ENCODE measurements at regions not wholly inside any gene's neighbourhood (a gene's known extent, or its start where the extent isn't known, plus 50 kb on each side); places are given as distances from the start of the nearest gene placed in this dataset.

DNA sequence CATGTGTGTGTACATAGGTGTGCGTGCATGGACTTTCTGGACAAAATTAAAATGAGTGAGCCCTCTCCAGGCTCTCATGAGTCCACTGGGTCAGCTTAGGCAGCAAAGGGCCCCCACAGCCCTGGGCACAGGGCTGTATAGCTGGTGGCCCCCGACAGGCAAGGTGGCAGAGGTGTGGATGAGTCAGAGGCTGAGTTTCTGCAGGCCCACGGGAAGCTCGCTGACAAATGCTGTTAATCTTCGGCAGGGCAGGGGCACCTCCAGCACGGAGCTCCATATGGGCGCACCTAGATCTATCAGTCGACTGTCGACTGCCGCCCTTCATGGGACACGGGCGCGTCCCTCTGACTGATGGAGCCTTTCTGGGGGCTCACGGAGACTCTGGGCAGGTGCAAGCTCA lies 181.1 kb downstream of the URI1 start:
- no peaks in the 10 kb centered on the region for H3K36me3 ChIP-seq (ENCODE audit: control insufficient read depth in 4 of 4, insufficient read depth in 3 of 4, low read depth in 1 of 4, low read length in 3 of 4)
- no peaks in the 10 kb centered on the region for H3K9me3 ChIP-seq (ENCODE audit: control insufficient read depth in 4 of 4, low read length in 3 of 4)
- no peaks in the 10 kb centered on the region for H3K27me3 ChIP-seq (ENCODE audit: control insufficient read depth in 4 of 4, insufficient read depth in 4 of 4, low read length in 3 of 4)
- DNase-seq (ENCODE audit: low spot score): no peak
- no peak overlapping the region for H3K9ac ChIP-seq (ENCODE audit: low read depth in 1 of 2, low read length in 2 of 2)
- WGBS: 90% methylated on average over 14 of the region's 14 CpGs
- H3K27ac ChIP-seq (ENCODE audit: low read depth in 1 of 2, low read length in 2 of 2): no peak overlapping the region
- TF ChIP-seq GABPA (IDR thresholded peaks at IDR 0.05 in 1 of 2, conservative IDR thresholded peaks at IDR 0.05 in 1 of 2) (no peak), REST (IDR thresholded peaks at IDR 0.05) (no peak), JUND (IDR thresholded peaks at IDR 0.05) (no peak), FOXA1 (IDR thresholded peaks at IDR 0.05) (no peak), SP1 (IDR thresholded peaks at IDR 0.05) (no peak)
- H3K4me3 ChIP-seq (ENCODE audit: low read depth in 1 of 3, low read length in 3 of 3): no peak overlapping the region
- no peaks in the 10 kb centered on the region for H3K4me1 ChIP-seq (ENCODE audit: control insufficient read depth in 4 of 4, insufficient read depth in 4 of 4, low read length in 3 of 4)

DNA sequence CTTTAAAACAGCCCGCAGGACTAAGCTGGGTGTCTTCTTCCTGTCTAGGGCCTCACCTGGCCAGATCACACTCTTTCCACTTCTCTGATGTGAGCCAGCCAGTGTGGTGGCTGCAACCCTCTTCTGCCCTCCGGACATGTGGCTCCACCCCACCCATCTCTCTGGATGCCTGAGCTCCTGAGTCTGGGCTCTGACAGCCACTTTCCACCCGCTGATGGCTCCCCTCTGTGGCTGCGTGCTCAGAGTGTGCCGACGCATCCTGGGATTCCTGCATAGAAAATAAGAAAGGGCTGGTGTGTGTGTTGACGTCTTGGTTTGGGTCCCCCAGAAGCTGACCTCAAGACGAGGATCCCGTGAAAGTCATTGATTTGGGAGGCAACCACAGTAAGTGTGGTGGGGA lies 181.6 kb downstream of the URI1 start:
- no peak overlapping the region for H3K27ac ChIP-seq (ENCODE audit: low read depth in 1 of 2, low read length in 2 of 2)
- DNase-seq (ENCODE audit: low spot score): no peak
- 65% methylated on average over 9 of the region's 9 CpGs for whole genome bisulfite sequencing
- H3K9ac ChIP-seq (ENCODE audit: low read depth in 1 of 2, low read length in 2 of 2): no peak overlapping the region
- TF ChIP-seq JUND (IDR thresholded peaks at IDR 0.05): no peak
- H3K27me3 ChIP-seq (ENCODE audit: control insufficient read depth in 4 of 4, insufficient read depth in 4 of 4, low read length in 3 of 4): no peaks in the 10 kb centered on the region
- H3K36me3 ChIP-seq (ENCODE audit: control insufficient read depth in 4 of 4, insufficient read depth in 3 of 4, low read depth in 1 of 4, low read length in 3 of 4): no peaks in the 10 kb centered on the region
- H3K4me1 ChIP-seq (ENCODE audit: control insufficient read depth in 4 of 4, insufficient read depth in 4 of 4, low read length in 3 of 4): no peaks in the 10 kb centered on the region
- no peaks in the 10 kb centered on the region for H3K9me3 ChIP-seq (ENCODE audit: control insufficient read depth in 4 of 4, low read length in 3 of 4)
- no peak overlapping the region for H3K4me3 ChIP-seq (ENCODE audit: low read depth in 1 of 3, low read length in 3 of 3)

DNA sequence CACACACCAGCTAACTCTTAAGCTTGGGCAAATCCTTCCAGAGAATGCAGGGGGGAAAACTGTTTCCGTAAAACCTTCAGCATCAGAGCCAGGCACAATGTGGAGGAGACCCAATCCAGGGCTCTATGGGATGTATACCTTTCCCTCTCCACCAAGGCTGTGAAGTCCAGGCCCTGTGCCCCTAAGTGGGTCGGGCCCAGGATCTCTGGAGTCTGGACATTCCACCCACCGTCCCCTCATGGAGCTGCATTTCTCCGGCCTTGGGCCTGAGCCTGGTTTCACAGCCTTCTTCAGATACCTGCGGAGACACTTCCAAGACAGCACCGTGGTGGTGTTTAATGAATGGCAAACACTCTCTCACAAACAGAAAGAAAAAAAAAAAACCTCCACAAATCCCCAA lies 186.2 kb downstream of the URI1 start:
- 86% methylated on average over 6 of the region's 6 CpGs for WGBS
- TF ChIP-seq TAF1 (conservative IDR thresholded peaks at IDR 0.05): no peak
- TF ChIP-seq RAD21 (IDR thresholded peaks at IDR 0.05): no peak
- TF ChIP-seq MAX (IDR thresholded peaks at IDR 0.05): no peak
- TF ChIP-seq HNF4G (IDR thresholded peaks at IDR 0.05): no peak
- no peak for TF ChIP-seq FOXA2 (IDR thresholded peaks at IDR 0.05)
- TF ChIP-seq, protein P1, sequence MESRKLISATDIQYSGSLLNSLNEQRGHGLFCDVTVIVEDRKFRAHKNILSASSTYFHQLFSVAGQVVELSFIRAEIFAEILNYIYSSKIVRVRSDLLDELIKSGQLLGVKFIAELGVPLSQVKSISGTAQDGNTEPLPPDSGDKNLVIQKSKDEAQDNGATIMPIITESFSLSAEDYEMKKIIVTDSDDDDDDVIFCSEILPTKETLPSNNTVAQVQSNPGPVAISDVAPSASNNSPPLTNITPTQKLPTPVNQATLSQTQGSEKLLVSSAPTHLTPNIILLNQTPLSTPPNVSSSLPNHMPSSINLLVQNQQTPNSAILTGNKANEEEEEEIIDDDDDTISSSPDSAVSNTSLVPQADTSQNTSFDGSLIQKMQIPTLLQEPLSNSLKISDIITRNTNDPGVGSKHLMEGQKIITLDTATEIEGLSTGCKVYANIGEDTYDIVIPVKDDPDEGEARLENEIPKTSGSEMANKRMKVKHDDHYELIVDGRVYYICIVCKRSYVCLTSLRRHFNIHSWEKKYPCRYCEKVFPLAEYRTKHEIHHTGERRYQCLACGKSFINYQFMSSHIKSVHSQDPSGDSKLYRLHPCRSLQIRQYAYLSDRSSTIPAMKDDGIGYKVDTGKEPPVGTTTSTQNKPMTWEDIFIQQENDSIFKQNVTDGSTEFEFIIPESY (IDR thresholded peaks at IDR 0.05): no peak

More for the DNA sequence above, 186.2 kb downstream of the URI1 start:
- H3K27me3 ChIP-seq (ENCODE audit: control insufficient read depth in 4 of 4, insufficient read depth in 4 of 4, low read length in 3 of 4): peaks cover 0 to 2% (median 0%) of the 10 kb centered on the region in 4 donors
- no peaks in the 10 kb centered on the region for H3K36me3 ChIP-seq (ENCODE audit: control insufficient read depth in 4 of 4, insufficient read depth in 3 of 4, low read depth in 1 of 4, low read length in 3 of 4)
- DNase-seq (ENCODE audit: low spot score): no peak
- H3K4me3 ChIP-seq (ENCODE audit: low read depth in 1 of 3, low read length in 3 of 3): no peak overlapping the region
- no peak overlapping the region for H3K9ac ChIP-seq (ENCODE audit: low read depth in 1 of 2, low read length in 2 of 2)
- H3K9me3 ChIP-seq (ENCODE audit: control insufficient read depth in 4 of 4, low read length in 3 of 4): no peaks in the 10 kb centered on the region
- no peak overlapping the region for H3K27ac ChIP-seq (ENCODE audit: low read depth in 1 of 2, low read length in 2 of 2)
- H3K4me1 ChIP-seq (ENCODE audit: control insufficient read depth in 4 of 4, insufficient read depth in 4 of 4, low read length in 3 of 4): no peaks in the 10 kb centered on the region

Data from liver (tissue), 7 donors.